ENCODE measurements at regions not wholly inside any gene's neighbourhood (a gene's known extent, or its start where the extent isn't known, plus 50 kb on each side); places are given as distances from the start of the nearest gene placed in this dataset.

GRCh38 chr21:35491114-35491513, 442.0 kb upstream of the RUNX1 start:
- WGBS, 3 donors, result 76 to 90% (median 85%) methylated on average over 1 of the region's 1 CpG
- H3K27ac ChIP-seq (ENCODE audit: low read depth, low read length), result no peak overlapping the region

GRCh38 chr21:35489389-35489980, 440.4 kb upstream of the RUNX1 start:
- H3K27ac ChIP-seq (ENCODE audit: low read depth, low read length), result no peak overlapping the region
- whole genome bisulfite sequencing, 3 donors, result 84 to 93% (median 92%) methylated on average over 10 of the region's 10 CpGs

GRCh38 chr21:35488946-35489345, 439.8 kb upstream of the RUNX1 start:
- no peak overlapping the region for H3K27ac ChIP-seq (ENCODE audit: low read depth, low read length)

GRCh38 chr21:35485364-35485763, 436.3 kb upstream of the RUNX1 start:
- H3K27ac ChIP-seq (ENCODE audit: low read depth, low read length), result no peak overlapping the region
- 76 to 91% (median 88%) methylated on average over 2 of the region's 2 CpGs for WGBS, 3 donors

- H3K27ac ChIP-seq (ENCODE audit: low read depth, low read length), result no peak overlapping the region
- 62 to 74% (median 74%) methylated on average over 2 of the region's 2 CpGs for WGBS, 3 donors
Measured at GRCh38 chr21:35484851-35485250, 435.7 kb upstream of the RUNX1 start.

GRCh38 chr21:35484032-35484431, 434.9 kb upstream of the RUNX1 start:
- H3K27ac ChIP-seq (ENCODE audit: low read depth, low read length), result no peak overlapping the region
- 95 to 99% (median 98%) methylated on average over 2 of the region's 2 CpGs for WGBS, 3 donors

- H3K27ac ChIP-seq (ENCODE audit: low read depth, low read length), result no peak overlapping the region
- WGBS, 3 donors, result 62 to 63% (median 62%) methylated on average over 3 of the region's 3 CpGs
Measured at GRCh38 chr21:35482933-35483662, 434.0 kb upstream of the RUNX1 start.

GRCh38 chr21:35482096-35482495, 433.0 kb upstream of the RUNX1 start:
- WGBS, 3 donors, result 76 to 82% (median 81%) methylated on average over 2 of the region's 2 CpGs
- no peak overlapping the region for H3K27ac ChIP-seq (ENCODE audit: low read depth, low read length)

- H3K27ac ChIP-seq (ENCODE audit: low read depth, low read length), result no peak overlapping the region
- WGBS, 3 donors, result 87 to 91% (median 90%) methylated on average over 6 of the region's 6 CpGs
Measured at GRCh38 chr21:35481005-35481404, 431.9 kb upstream of the RUNX1 start.

GRCh38 chr21:35479529-35479928, 430.4 kb upstream of the RUNX1 start:
- H3K27ac ChIP-seq (ENCODE audit: low read depth, low read length), result no peak overlapping the region
- WGBS, 3 donors, result 90 to 91% (median 91%) methylated on average over 1 of the region's 1 CpG

- no peak overlapping the region for H3K27ac ChIP-seq (ENCODE audit: low read depth, low read length)
Measured at GRCh38 chr21:35479065-35479448, 430.0 kb upstream of the RUNX1 start.

- no peak overlapping the region for H3K27ac ChIP-seq (ENCODE audit: low read depth, low read length)
- WGBS, 3 donors, result 78 to 84% (median 78%) methylated on average over 5 of the region's 5 CpGs
Measured at GRCh38 chr21:35478161-35479064, 429.3 kb upstream of the RUNX1 start.

GRCh38 chr21:35477622-35478021, 428.5 kb upstream of the RUNX1 start:
- WGBS, 3 donors, result 82 to 92% (median 90%) methylated on average over 3 of the region's 3 CpGs
- no peak overlapping the region for H3K27ac ChIP-seq (ENCODE audit: low read depth, low read length)

- WGBS, 3 donors, result 58 to 74% (median 60%) methylated on average over 9 of the region's 9 CpGs
- no peak overlapping the region for H3K27ac ChIP-seq (ENCODE audit: low read depth, low read length)
Measured at GRCh38 chr21:35476621-35477395, 427.7 kb upstream of the RUNX1 start.

GRCh38 chr21:35475762-35476161, 426.7 kb upstream of the RUNX1 start:
- 7 to 59% (median 7%) methylated on average over 4 of the region's 4 CpGs for WGBS, 3 donors
- no peak overlapping the region for H3K27ac ChIP-seq (ENCODE audit: low read depth, low read length)

- no peak overlapping the region for H3K27ac ChIP-seq (ENCODE audit: low read depth, low read length)
Measured at GRCh38 chr21:35475009-35475408, 425.9 kb upstream of the RUNX1 start.

GRCh38 chr21:35473496-35473895, 424.4 kb upstream of the RUNX1 start:
- H3K27ac ChIP-seq (ENCODE audit: low read depth, low read length), result no peak overlapping the region
- 56 to 97% (median 63%) methylated on average over 1 of the region's 1 CpG for WGBS, 3 donors

- WGBS, 3 donors, result 73 to 80% (median 79%) methylated on average over 5 of the region's 5 CpGs
- H3K27ac ChIP-seq (ENCODE audit: low read depth, low read length), result no peak overlapping the region
Measured at GRCh38 chr21:35470522-35470921, 421.4 kb upstream of the RUNX1 start.

- no peak overlapping the region for H3K27ac ChIP-seq (ENCODE audit: low read depth, low read length)
Measured at GRCh38 chr21:35469498-35469897, 420.4 kb upstream of the RUNX1 start.

More at GRCh38 chr21:35469498-35469897, 420.4 kb upstream of the RUNX1 start:
- 89 to 94% (median 90%) methylated on average over 1 of the region's 1 CpG for WGBS, 3 donors
